HEK293 (cell line): ENCODE measurements at regions not wholly inside any gene's neighbourhood (a gene's known extent, or its start where the extent isn't known, plus 50 kb on each side); places are given as distances from the start of the nearest gene placed in this dataset.
"Not testable (repeated sequence)": the region's sequence is repeated elsewhere in the genome, so short reads cannot be mapped to it uniquely, and the experiment has no call there.

Experiments used
- MYNN ChIP-seq: fragments of 450-650 bp; formaldehyde crosslinking; IDR thresholded peaks from 2 replicates; pipeline ENCODE4 v1.5.1; 2016; ENCODE audit warnings: missing biosample characterization, missing genetic modification characterization, borderline replicate concordance
- TCF7L2 ChIP-seq: IDR thresholded peaks from 2 replicates; pipeline ENCODE4 v1.6.1; 2011; ENCODE audit warnings: low read depth, mild to moderate bottlenecking, inconsistent platforms, low read length, moderate library complexity, borderline replicate concordance
- ZBTB7A ChIP-seq: fragments of 450-650 bp; formaldehyde crosslinking; IDR thresholded peaks from 2 replicates; pipeline ENCODE4 v1.5.1; 2016; ENCODE audit warnings: low read depth, missing biosample characterization, missing genetic modification characterization
- ZFP69B ChIP-seq: fragments of 450-650 bp; formaldehyde crosslinking; IDR thresholded peaks from 2 replicates; pipeline ENCODE4 v1.5.1; 2016; ENCODE audit warnings: missing biosample characterization, missing genetic modification characterization
- ZNF239 ChIP-seq: fragments of 450-650 bp; formaldehyde crosslinking; IDR thresholded peaks from 2 replicates; pipeline ENCODE4 v1.5.1; 2016; ENCODE audit warnings: missing biosample characterization, missing genetic modification characterization
- ZNF24 ChIP-seq: fragments of 450-650 bp; formaldehyde crosslinking; IDR thresholded peaks from 2 replicates; pipeline ENCODE4 v1.5.1; 2016; ENCODE audit warnings: missing biosample characterization, missing genetic modification characterization
- ZNF354C ChIP-seq: fragments of 450-650 bp; formaldehyde crosslinking; IDR thresholded peaks from 2 replicates; pipeline ENCODE4 v1.5.1; 2016; ENCODE audit warnings: missing biosample characterization, missing genetic modification characterization, low read depth, borderline replicate concordance
- ZXDB ChIP-seq: fragments of 450-650 bp; formaldehyde crosslinking; IDR thresholded peaks from 2 replicates; pipeline ENCODE4 v1.5.1; 2016; ENCODE audit warnings: missing biosample characterization, missing genetic modification characterization
- TF ChIP-seq, protein P1 (sequence below): fragments of 450-650 bp; formaldehyde crosslinking; IDR thresholded peaks from 2 replicates; pipeline ENCODE4 v1.5.1; 2016; ENCODE audit warnings: missing biosample characterization, missing genetic modification characterization
- TF ChIP-seq, protein P2 (sequence below): fragments of 450-650 bp; formaldehyde crosslinking; IDR thresholded peaks from 2 replicates; pipeline ENCODE4 v1.5.1; 2016; ENCODE audit warnings: missing biosample characterization, missing genetic modification characterization

DNA sequence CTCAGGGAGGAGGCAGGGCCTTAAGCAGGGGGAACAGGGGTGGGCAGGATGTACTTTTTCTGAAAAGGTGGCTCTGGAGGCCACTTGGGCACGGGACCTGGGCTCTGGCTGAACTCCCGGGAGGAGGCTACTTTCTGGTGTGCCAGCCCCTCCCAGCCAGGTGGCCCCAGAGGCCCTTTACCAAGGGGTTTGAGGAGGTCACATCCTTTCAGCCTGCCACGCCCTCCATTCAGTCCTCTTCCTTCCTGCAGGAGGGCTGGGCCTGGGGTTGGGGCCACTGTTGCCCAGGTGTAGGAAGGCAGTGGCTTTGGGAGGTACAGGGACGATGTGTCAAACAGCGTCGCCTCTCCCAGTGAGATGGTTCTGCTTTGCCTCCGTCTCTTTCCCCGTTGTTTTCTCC lies 172.5 kb downstream of the ADRA2C start:
- not testable (repeated sequence) for TF ChIP-seq ZNF239 (tag by site-specific recombination); ZXDB (tag by site-specific recombination); ZNF354C (tag by site-specific recombination); ZFP69B; ZBTB7A (tag by site-specific recombination); MYNN (tag by site-specific recombination); ZNF24 (tag by site-specific recombination); TCF7L2
- TF ChIP-seq, protein P1, sequence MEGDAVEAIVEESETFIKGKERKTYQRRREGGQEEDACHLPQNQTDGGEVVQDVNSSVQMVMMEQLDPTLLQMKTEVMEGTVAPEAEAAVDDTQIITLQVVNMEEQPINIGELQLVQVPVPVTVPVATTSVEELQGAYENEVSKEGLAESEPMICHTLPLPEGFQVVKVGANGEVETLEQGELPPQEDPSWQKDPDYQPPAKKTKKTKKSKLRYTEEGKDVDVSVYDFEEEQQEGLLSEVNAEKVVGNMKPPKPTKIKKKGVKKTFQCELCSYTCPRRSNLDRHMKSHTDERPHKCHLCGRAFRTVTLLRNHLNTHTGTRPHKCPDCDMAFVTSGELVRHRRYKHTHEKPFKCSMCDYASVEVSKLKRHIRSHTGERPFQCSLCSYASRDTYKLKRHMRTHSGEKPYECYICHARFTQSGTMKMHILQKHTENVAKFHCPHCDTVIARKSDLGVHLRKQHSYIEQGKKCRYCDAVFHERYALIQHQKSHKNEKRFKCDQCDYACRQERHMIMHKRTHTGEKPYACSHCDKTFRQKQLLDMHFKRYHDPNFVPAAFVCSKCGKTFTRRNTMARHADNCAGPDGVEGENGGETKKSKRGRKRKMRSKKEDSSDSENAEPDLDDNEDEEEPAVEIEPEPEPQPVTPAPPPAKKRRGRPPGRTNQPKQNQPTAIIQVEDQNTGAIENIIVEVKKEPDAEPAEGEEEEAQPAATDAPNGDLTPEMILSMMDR, result not testable (repeated sequence)
- TF ChIP-seq, protein P2, sequence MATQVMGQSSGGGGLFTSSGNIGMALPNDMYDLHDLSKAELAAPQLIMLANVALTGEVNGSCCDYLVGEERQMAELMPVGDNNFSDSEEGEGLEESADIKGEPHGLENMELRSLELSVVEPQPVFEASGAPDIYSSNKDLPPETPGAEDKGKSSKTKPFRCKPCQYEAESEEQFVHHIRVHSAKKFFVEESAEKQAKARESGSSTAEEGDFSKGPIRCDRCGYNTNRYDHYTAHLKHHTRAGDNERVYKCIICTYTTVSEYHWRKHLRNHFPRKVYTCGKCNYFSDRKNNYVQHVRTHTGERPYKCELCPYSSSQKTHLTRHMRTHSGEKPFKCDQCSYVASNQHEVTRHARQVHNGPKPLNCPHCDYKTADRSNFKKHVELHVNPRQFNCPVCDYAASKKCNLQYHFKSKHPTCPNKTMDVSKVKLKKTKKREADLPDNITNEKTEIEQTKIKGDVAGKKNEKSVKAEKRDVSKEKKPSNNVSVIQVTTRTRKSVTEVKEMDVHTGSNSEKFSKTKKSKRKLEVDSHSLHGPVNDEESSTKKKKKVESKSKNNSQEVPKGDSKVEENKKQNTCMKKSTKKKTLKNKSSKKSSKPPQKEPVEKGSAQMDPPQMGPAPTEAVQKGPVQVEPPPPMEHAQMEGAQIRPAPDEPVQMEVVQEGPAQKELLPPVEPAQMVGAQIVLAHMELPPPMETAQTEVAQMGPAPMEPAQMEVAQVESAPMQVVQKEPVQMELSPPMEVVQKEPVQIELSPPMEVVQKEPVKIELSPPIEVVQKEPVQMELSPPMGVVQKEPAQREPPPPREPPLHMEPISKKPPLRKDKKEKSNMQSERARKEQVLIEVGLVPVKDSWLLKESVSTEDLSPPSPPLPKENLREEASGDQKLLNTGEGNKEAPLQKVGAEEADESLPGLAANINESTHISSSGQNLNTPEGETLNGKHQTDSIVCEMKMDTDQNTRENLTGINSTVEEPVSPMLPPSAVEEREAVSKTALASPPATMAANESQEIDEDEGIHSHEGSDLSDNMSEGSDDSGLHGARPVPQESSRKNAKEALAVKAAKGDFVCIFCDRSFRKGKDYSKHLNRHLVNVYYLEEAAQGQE, result not testable (repeated sequence)
